Activated CD4-positive, CD25-positive, alpha-beta regulatory T cell treated with anti-CD3 and anti-CD28 coated beads, Interleukin-2, amount 50 U/mL, for 24 hours (primary cell): ENCODE measurements at regions not wholly inside any gene's neighbourhood (a gene's known extent, or its start where the extent isn't known, plus 50 kb on each side); places are given as distances from the start of the nearest gene placed in this dataset.

Experiments used
- ATAC-seq, 2 donors: fragments of 150-1000 bp; cut with Tn5 transposase; one replicate each; pipeline ENCODE4 v1.10.0; 2021; ENCODE audit warnings: mild to moderate bottlenecking in 1 of 2, moderate library complexity in 1 of 2

- ATAC-seq, result no peak
These were observed 125.6 kb upstream of the TMEM106B start for GRCh38 chr7:12085516-12085915.

GRCh38 chr7:12089951-12090756, 120.9 kb upstream of the TMEM106B start:
- ATAC-seq, result no peak

- ATAC-seq, result no peak
These were observed 120.3 kb upstream of the TMEM106B start for GRCh38 chr7:12090757-12091221.

GRCh38 chr7:12091231-12091630, 119.9 kb upstream of the TMEM106B start:
- no peak for ATAC-seq

GRCh38 chr7:12092499-12093130, 118.5 kb upstream of the TMEM106B start:
- no peak for ATAC-seq

GRCh38 chr7:12093365-12093764, 117.7 kb upstream of the TMEM106B start:
- no peak for ATAC-seq

GRCh38 chr7:12094365-12094921, 116.7 kb upstream of the TMEM106B start:
- ATAC-seq, result no peak

GRCh38 chr7:12102126-12102525, 109.0 kb upstream of the TMEM106B start:
- ATAC-seq, result no peak

GRCh38 chr7:12102527-12102926, 108.6 kb upstream of the TMEM106B start:
- ATAC-seq, result no peak

GRCh38 chr7:12103948-12104347, 107.1 kb upstream of the TMEM106B start:
- no peak for ATAC-seq

- ATAC-seq, result no peak
These were observed 103.7 kb upstream of the TMEM106B start for GRCh38 chr7:12107381-12107780.

GRCh38 chr7:12107841-12108254, 103.2 kb upstream of the TMEM106B start:
- ATAC-seq, result no peak

GRCh38 chr7:12110425-12110824, 100.7 kb upstream of the TMEM106B start:
- no peak for ATAC-seq

- no peak for ATAC-seq
These were observed 99.4 kb upstream of the TMEM106B start for GRCh38 chr7:12111422-12112405.

- no peak for ATAC-seq
These were observed 93.9 kb upstream of the TMEM106B start for GRCh38 chr7:12117170-12117569.

- ATAC-seq, result no peak
These were observed 91.3 kb upstream of the TMEM106B start for GRCh38 chr7:12119620-12120303.

- no peak for ATAC-seq
These were observed 90.5 kb upstream of the TMEM106B start for GRCh38 chr7:12120632-12121031.

GRCh38 chr7:12123172-12123571, 87.9 kb upstream of the TMEM106B start:
- ATAC-seq, result no peak

- no peak for ATAC-seq
These were observed 87.1 kb upstream of the TMEM106B start for GRCh38 chr7:12124028-12124427.

GRCh38 chr7:12127455-12127854, 83.6 kb upstream of the TMEM106B start:
- no peak for ATAC-seq

- ATAC-seq, result no peak
These were observed 80.5 kb upstream of the TMEM106B start for GRCh38 chr7:12130609-12131008.

- no peak for ATAC-seq
These were observed 80.0 kb upstream of the TMEM106B start for GRCh38 chr7:12131122-12131521.
